Suprapubic skin (tissue), 4 donors: ENCODE measurements at regions not wholly inside any gene's neighbourhood (a gene's known extent, or its start where the extent isn't known, plus 50 kb on each side); places are given as distances from the start of the nearest gene placed in this dataset.

Experiments used
- EP300 ChIP-seq: sonication (generic); formaldehyde crosslinking; IDR thresholded peaks from one replicate; pipeline ENCODE4 v1.6.1; 2017; ENCODE audit warnings: antibody characterized with exemption
- POLR2A ChIP-seq, 2 donors: fragments of 450-650 bp; IDR thresholded peaks; one replicate each; pipeline ENCODE4 v1.6.1; 2017; ENCODE audit warnings: antibody characterized with exemption in 2 of 2, mild to moderate bottlenecking in 2 of 2, moderate library complexity in 2 of 2
- POLR2AphosphoS5 ChIP-seq, 3 donors: sonication (generic); formaldehyde crosslinking; IDR thresholded peaks; one replicate each; pipeline ENCODE4 v1.6.1; 2017; ENCODE audit warnings: antibody characterized with exemption in 3 of 3
- TF ChIP-seq, protein P1 (sequence below), 2 donors: fragments of 200-600 bp in 1 of 2; fragments of 450-650 bp in 1 of 2; sonication (generic) in 1 of 2; IDR thresholded peaks; one replicate each; pipeline ENCODE4 v1.5.1; 2016 to 2019; ENCODE audit warnings: antibody characterized with exemption in 2 of 2, mild to moderate bottlenecking in 1 of 2, moderate library complexity in 1 of 2

DNA sequence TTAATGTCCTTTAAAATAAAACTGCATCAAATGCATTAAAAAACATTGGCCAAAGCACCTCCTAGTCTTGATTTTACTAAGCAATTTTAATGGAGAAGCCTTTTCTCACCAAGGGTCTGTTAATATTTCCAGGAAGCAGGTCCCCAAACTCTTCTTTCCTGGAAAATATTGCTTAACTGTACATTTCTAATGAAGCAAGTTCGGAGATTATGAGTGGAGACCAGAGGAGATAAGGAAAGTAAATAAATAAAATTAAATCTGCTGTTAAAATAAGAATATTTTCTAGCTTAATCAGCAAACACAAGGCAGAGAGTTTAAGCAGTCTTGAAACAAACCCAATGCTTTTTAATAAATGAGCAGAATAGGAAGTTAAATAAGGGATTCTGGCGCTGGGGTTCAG, 322.4 kb downstream of the PTEN start:
- no peak for TF ChIP-seq POLR2A (IDR thresholded peaks at IDR 0.05)
- TF ChIP-seq, protein P1, sequence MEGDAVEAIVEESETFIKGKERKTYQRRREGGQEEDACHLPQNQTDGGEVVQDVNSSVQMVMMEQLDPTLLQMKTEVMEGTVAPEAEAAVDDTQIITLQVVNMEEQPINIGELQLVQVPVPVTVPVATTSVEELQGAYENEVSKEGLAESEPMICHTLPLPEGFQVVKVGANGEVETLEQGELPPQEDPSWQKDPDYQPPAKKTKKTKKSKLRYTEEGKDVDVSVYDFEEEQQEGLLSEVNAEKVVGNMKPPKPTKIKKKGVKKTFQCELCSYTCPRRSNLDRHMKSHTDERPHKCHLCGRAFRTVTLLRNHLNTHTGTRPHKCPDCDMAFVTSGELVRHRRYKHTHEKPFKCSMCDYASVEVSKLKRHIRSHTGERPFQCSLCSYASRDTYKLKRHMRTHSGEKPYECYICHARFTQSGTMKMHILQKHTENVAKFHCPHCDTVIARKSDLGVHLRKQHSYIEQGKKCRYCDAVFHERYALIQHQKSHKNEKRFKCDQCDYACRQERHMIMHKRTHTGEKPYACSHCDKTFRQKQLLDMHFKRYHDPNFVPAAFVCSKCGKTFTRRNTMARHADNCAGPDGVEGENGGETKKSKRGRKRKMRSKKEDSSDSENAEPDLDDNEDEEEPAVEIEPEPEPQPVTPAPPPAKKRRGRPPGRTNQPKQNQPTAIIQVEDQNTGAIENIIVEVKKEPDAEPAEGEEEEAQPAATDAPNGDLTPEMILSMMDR (IDR thresholded peaks at IDR 0.05): no peak
- no peak for TF ChIP-seq POLR2AphosphoS5 (IDR thresholded peaks at IDR 0.05)
- TF ChIP-seq EP300: no peak
